ENCODE measurements at regions not wholly inside any gene's neighbourhood (a gene's known extent, or its start where the extent isn't known, plus 50 kb on each side); places are given as distances from the start of the nearest gene placed in this dataset.

DNA sequence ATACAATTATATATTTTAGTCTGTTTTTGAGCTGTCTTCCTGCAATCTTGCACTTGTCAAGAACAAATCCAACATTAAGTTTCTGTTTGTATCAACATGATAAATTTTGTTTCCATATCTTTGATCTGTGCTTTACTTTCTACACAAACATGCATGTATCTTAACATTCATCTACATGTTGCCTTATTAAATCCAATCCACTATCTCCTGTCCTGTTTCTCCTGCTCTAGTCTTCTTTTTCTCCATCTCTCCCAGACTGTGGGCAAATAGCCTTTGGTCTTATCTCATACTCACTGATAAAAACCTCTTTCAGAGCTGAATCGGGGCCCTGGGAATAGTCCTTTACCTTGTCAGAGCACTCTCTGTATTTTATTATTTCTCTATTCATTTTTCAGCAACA is 101.3 kb downstream of the PLPPR4 start (continued):
- TF ChIP-seq STAT6 (CRISPR knock-in tag; conservative IDR thresholded peaks at IDR 0.05; ENCODE audit: low read depth) (no peak), GABPB1 (CRISPR knock-in tag; IDR thresholded peaks at IDR 0.05) (no peak), HMGA2 (CRISPR knock-in tag; IDR thresholded peaks at IDR 0.05) (no peak), SOX15 (CRISPR knock-in tag; IDR thresholded peaks at IDR 0.05) (no peak), GTF2I (CRISPR knock-in tag; conservative IDR thresholded peaks at IDR 0.05) (no peak)
- TF ChIP-seq, protein P1, sequence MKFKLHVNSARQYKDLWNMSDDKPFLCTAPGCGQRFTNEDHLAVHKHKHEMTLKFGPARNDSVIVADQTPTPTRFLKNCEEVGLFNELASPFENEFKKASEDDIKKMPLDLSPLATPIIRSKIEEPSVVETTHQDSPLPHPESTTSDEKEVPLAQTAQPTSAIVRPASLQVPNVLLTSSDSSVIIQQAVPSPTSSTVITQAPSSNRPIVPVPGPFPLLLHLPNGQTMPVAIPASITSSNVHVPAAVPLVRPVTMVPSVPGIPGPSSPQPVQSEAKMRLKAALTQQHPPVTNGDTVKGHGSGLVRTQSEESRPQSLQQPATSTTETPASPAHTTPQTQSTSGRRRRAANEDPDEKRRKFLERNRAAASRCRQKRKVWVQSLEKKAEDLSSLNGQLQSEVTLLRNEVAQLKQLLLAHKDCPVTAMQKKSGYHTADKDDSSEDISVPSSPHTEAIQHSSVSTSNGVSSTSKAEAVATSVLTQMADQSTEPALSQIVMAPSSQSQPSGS (CRISPR knock-in tag; IDR thresholded peaks at IDR 0.05; ENCODE audit: borderline replicate concordance, low read depth) = no peak
- TF ChIP-seq, protein P2, sequence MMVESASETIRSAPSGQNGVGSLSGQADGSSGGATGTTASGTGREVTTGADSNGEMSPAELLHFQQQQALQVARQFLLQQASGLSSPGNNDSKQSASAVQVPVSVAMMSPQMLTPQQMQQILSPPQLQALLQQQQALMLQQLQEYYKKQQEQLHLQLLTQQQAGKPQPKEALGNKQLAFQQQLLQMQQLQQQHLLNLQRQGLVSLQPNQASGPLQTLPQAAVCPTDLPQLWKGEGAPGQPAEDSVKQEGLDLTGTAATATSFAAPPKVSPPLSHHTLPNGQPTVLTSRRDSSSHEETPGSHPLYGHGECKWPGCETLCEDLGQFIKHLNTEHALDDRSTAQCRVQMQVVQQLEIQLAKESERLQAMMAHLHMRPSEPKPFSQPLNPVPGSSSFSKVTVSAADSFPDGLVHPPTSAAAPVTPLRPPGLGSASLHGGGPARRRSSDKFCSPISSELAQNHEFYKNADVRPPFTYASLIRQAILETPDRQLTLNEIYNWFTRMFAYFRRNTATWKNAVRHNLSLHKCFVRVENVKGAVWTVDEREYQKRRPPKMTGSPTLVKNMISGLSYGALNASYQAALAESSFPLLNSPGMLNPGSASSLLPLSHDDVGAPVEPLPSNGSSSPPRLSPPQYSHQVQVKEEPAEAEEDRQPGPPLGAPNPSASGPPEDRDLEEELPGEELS (CRISPR knock-in tag; IDR thresholded peaks at IDR 0.05) = no peak

DNA sequence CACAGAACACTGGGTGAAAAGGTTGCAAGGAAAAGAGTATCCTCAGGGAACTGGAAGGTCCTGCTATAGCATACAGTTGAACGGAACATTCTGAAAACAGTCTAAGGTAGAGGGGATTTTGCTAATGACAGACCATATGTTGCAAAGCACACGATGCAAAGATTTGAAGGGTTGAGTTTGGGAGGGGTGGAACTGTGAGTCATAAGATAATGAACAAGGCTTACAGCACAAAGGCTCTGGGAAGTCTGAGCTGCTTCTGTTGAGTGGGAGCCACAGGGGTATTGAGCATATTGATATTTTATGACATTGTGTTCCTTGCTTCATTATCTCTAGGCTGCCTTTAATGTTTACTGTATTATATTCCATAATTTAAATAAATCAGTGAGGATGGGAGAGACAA is 104.9 kb downstream of the PLPPR4 start:
- ChIA-PET POLR2A (no interaction called here), CTCF (no interaction called here)
- H3K9me3 Mint-ChIP-seq = no peaks in the 10 kb centered on the region
- no peak for DNase-seq (ENCODE audit: low spot score)
- H3K36me3 Mint-ChIP-seq = no peaks in the 10 kb centered on the region
- no peak for ATAC-seq
- H3K4me3 Mint-ChIP-seq = no peak overlapping the region
- no peaks in the 10 kb centered on the region for H3K27me3 Mint-ChIP-seq (ENCODE audit: low read depth)
- no peak overlapping the region for H3K27ac Mint-ChIP-seq
- 0 out of 2 replicates have a peak, but pooled peaks cover 2% of the 10 kb centered on the region for H3K4me1 Mint-ChIP-seq
- TF ChIP-seq TEAD4 (CRISPR knock-in tag; IDR thresholded peaks at IDR 0.05) (no peak), ARID4B (CRISPR knock-in tag; IDR thresholded peaks at IDR 0.05; ENCODE audit: borderline replicate concordance) (no peak), E2F4 (CRISPR knock-in tag; IDR thresholded peaks at IDR 0.05; ENCODE audit: borderline replicate concordance, low read depth) (no peak), ZNF121 (CRISPR knock-in tag; IDR thresholded peaks at IDR 0.05) (no peak), ELF4 (CRISPR knock-in tag; IDR thresholded peaks at IDR 0.05; ENCODE audit: low read depth) (no peak), STAT6 (CRISPR knock-in tag; conservative IDR thresholded peaks at IDR 0.05; ENCODE audit: low read depth) (no peak), NR3C1 (CRISPR knock-in tag; conservative IDR thresholded peaks at IDR 0.05; ENCODE audit: low read depth) (no peak)
- TF ChIP-seq, protein P3, sequence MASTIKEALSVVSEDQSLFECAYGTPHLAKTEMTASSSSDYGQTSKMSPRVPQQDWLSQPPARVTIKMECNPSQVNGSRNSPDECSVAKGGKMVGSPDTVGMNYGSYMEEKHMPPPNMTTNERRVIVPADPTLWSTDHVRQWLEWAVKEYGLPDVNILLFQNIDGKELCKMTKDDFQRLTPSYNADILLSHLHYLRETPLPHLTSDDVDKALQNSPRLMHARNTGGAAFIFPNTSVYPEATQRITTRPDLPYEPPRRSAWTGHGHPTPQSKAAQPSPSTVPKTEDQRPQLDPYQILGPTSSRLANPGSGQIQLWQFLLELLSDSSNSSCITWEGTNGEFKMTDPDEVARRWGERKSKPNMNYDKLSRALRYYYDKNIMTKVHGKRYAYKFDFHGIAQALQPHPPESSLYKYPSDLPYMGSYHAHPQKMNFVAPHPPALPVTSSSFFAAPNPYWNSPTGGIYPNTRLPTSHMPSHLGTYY (CRISPR knock-in tag; IDR thresholded peaks at IDR 0.05) = no peak
- TF ChIP-seq, protein P4, sequence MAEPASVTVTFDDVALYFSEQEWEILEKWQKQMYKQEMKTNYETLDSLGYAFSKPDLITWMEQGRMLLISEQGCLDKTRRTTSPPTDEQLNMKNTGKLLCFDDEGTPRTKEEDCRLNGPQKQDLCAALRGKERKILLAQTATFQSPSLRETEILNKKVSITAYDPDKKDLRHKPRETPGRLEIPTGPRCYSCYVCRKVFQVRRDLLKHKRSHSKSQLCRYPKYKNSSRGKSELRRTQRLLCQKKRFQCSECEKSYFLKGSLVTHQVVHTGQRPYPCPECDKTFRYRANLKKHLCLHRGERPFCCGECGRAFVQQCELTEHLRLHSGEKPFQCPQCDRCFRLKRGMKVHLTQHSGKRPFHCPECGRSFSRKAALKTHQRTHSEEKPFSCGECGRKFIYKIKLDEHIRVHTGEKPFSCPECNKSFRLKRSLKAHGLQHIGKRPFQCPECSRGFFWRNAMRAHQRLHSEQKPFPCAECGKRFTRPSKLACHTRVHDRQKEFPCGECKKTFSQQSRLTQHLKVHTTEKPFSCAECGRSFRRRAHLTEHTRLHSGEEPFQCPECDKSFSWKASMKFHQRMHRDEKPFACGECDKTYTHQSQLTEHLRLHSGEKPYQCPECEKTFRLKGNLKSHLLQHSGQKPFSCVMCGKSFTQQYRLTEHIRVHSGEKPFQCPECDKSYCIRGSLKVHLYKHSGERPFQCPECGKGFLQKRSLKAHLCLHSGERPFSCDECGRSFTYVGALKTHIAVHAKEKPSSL (CRISPR knock-in tag; conservative IDR thresholded peaks at IDR 0.05) = no peak
- TF ChIP-seq, protein P5, sequence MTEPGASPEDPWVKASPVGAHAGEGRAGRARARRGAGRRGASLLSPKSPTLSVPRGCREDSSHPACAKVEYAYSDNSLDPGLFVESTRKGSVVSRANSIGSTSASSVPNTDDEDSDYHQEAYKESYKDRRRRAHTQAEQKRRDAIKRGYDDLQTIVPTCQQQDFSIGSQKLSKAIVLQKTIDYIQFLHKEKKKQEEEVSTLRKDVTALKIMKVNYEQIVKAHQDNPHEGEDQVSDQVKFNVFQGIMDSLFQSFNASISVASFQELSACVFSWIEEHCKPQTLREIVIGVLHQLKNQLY (CRISPR knock-in tag; IDR thresholded peaks at IDR 0.05) = no peak

Data from WTC11 (cell line).